Neural cell (in vitro differentiated cells): ENCODE measurements at regions not wholly inside any gene's neighbourhood (a gene's known extent, or its start where the extent isn't known, plus 50 kb on each side); places are given as distances from the start of the nearest gene placed in this dataset.

ENCODE experiments used
- H2AFZ ChIP-seq: fragments of 200-600, 300-800 bp; sonication (generic), shearing (Covaris generic); 2 replicates; pipeline ENCODE4 v1.6.0; 2014; ENCODE audit warnings: low read depth, mild to moderate bottlenecking, antibody characterized with exemption, low read length, moderate library complexity
- H3F3A ChIP-seq: fragments of 200-600 bp; shearing (Covaris generic); 2 replicates; pipeline ENCODE4 v1.6.1; 2016; ENCODE audit warnings: mild to moderate bottlenecking, moderate library complexity, mixed read lengths, antibody characterized with exemption, low read length; ENCODE audit not compliant: insufficient read depth, poor library complexity, severe bottlenecking
- H3K27ac ChIP-seq: fragments of 200-600, 300-800 bp; sonication (generic), shearing (Covaris generic); 2 replicates; pipeline ENCODE4 v1.5.1; 2014; ENCODE audit warnings: mild to moderate bottlenecking, low read length, moderate library complexity
- H3K27me3 ChIP-seq: fragments of 300-800, 200-600 bp; sonication (generic), shearing (Covaris generic); 2 replicates; pipeline ENCODE4 v1.6.0; 2014; ENCODE audit warnings: mild to moderate bottlenecking, low read depth, low read length, moderate library complexity; ENCODE audit not compliant: insufficient read depth
- H3K36me3 ChIP-seq: fragments of 300-800, 200-600 bp; sonication (generic), shearing (Covaris generic); 2 replicates; pipeline ENCODE4 v1.5.1; 2014; ENCODE audit warnings: mild to moderate bottlenecking, antibody characterized with exemption, low read length, moderate library complexity; ENCODE audit not compliant: insufficient read depth
- H3K4me2 ChIP-seq: fragments of 300-800, 200-600 bp; sonication (generic), shearing (Covaris generic); 2 replicates; pipeline ENCODE4 v1.6.0; 2014; ENCODE audit warnings: mild to moderate bottlenecking, low read length
- H3K4me3 ChIP-seq: fragments of 300-800, 200-600 bp; sonication (generic), shearing (Covaris generic); 2 replicates; pipeline ENCODE4 v1.5.1; 2014; ENCODE audit warnings: mild to moderate bottlenecking, low read length, moderate library complexity
- H3K79me2 ChIP-seq: fragments of 200-600 bp; shearing (Covaris generic); replicated peaks from 2 replicates; pipeline ENCODE4 v1.6.0; 2014; ENCODE audit warnings: mild to moderate bottlenecking, low read length, moderate library complexity; ENCODE audit not compliant: insufficient read depth
- H3K9ac ChIP-seq: fragments of 300-800, 200-600 bp; sonication (generic), shearing (Covaris generic); 2 replicates; pipeline ENCODE4 v1.6.1; 2016; ENCODE audit warnings: mild to moderate bottlenecking, low read length, mixed read lengths
- H3K9me2 ChIP-seq: fragments of 200-600 bp; shearing (Covaris generic); 2 replicates; pipeline ENCODE4 v1.6.1; 2016; ENCODE audit warnings: mild to moderate bottlenecking, low read length, mixed read lengths; ENCODE audit not compliant: insufficient read depth
- H3K9me3 ChIP-seq: fragments of 200-600, 300-800 bp; sonication (generic), shearing (Covaris generic); 2 replicates; pipeline ENCODE4 v1.6.1; 2016; ENCODE audit warnings: mild to moderate bottlenecking, mixed run types, low read length, moderate library complexity, mixed read lengths
- H4K20me1 ChIP-seq: fragments of 200-600 bp; shearing (Covaris generic); 2 replicates; pipeline ENCODE4 v1.6.1; 2016; ENCODE audit warnings: mild to moderate bottlenecking, mixed run types; ENCODE audit not compliant: insufficient read depth
- CTCF ChIP-seq: fragments of 450-650 bp; IDR thresholded peaks from 2 replicates; pipeline ENCODE4 v1.5.1; 2014; ENCODE audit warnings: antibody characterized with exemption, mild to moderate bottlenecking, moderate library complexity; ENCODE audit not compliant: poor library complexity, severe bottlenecking
- EP300 ChIP-seq: fragments of 450-650 bp; conservative IDR thresholded peaks from 2 replicates; pipeline ENCODE4 v1.6.1; 2014; ENCODE audit warnings: antibody characterized with exemption, mild to moderate bottlenecking, moderate library complexity; ENCODE audit not compliant: poor library complexity, severe bottlenecking
- EZH2 ChIP-seq: fragments of 200-600, 300-800 bp; shearing (Covaris generic), sonication (generic); IDR thresholded peaks from 2 replicates; pipeline ENCODE4 v1.6.1; 2014; ENCODE audit warnings: antibody characterized with exemption, low read length, borderline replicate concordance, mild to moderate bottlenecking; ENCODE audit not compliant: insufficient read depth, poor library complexity, severe bottlenecking
- MXI1 ChIP-seq: fragments of 450-650 bp; conservative IDR thresholded peaks from 2 replicates; pipeline ENCODE4 v1.6.1; 2014; ENCODE audit warnings: antibody characterized with exemption, mild to moderate bottlenecking; ENCODE audit not compliant: poor library complexity, severe bottlenecking
- POLR2AphosphoS5 ChIP-seq: IDR thresholded peaks from 2 replicates; pipeline ENCODE4 v1.6.1; 2012
- RAD21 ChIP-seq: fragments of 450-650 bp; conservative IDR thresholded peaks from 2 replicates; pipeline ENCODE4 v1.6.1; 2014; ENCODE audit warnings: antibody characterized with exemption, mild to moderate bottlenecking, moderate library complexity
- SMC3 ChIP-seq: fragments of 450-650 bp; conservative IDR thresholded peaks from 2 replicates; pipeline ENCODE4 v1.6.1; 2014; ENCODE audit warnings: antibody characterized with exemption, mild to moderate bottlenecking, moderate library complexity; ENCODE audit not compliant: poor library complexity
- TAF1 ChIP-seq: IDR thresholded peaks from 2 replicates; pipeline ENCODE4 v1.6.1; 2012; ENCODE audit warnings: low read depth
- TF ChIP-seq, protein P1 (sequence below): IDR thresholded peaks from 2 replicates; pipeline ENCODE4 v1.6.1; 2012; ENCODE audit warnings: borderline replicate concordance

DNA sequence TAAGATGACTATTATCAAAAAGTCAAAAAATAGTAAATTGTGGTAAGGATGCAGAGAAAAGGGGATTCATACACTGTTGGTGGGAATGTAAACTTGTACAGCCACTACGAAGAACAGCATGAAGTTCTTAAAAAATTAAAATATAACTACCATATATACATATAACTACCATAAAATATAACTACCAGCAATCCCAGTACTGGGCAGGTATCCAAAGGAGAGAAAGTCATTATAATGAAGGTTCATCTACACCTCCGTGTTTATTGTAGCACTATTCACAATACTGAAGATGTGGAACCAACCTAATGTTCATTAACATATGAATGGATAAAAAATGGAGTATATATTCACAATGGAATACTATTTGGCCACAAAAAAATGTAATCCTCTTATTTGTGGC lies 360.9 kb upstream of the CT83 start:
- no peaks in the 10 kb centered on the region for H3K9me2 ChIP-seq

DNA sequence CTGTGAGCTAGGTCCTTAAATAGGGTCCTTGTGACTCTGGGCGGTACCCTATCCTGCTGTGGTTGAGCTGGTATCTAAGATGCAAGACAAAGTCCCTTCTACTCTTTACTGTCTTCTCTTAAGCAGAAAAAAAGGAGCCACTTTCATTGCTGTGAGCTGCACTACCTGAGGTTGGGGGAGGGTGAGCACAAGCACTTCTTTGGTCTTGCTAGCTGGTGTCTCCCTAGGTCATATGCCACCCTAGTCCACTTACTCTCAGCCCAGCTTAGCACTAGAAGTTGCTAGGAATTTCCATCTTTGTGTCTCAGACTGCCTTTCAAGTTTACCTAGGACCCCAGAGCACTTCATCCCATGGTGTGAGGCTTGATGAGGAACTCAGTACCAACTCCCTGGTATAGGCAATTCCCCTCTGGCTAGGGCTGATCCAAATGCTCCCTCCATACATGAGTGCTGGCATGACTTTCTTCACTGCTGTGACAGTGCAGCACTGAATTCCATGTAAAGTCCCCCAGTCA lies 343.6 kb upstream of the CT83 start:
- no peaks in the 10 kb centered on the region for H3K9me3 ChIP-seq
- no peak overlapping the region for H3K9ac ChIP-seq
- H3K9me2 ChIP-seq, result no peaks in the 10 kb centered on the region
- H4K20me1 ChIP-seq, result no peaks in the 10 kb centered on the region
- H3K79me2 ChIP-seq, result no peaks in the 10 kb centered on the region
- H3K4me2 ChIP-seq, result no peak overlapping the region
- no peaks in the 10 kb centered on the region for H3K27me3 ChIP-seq
- H3F3A ChIP-seq, result no peaks in the 10 kb centered on the region
- H3K36me3 ChIP-seq, result no peaks in the 10 kb centered on the region
- no peak overlapping the region for H3K27ac ChIP-seq
- no peak overlapping the region for H2AFZ ChIP-seq
- TF ChIP-seq MXI1 (no peak), EZH2 (no peak), EP300 (no peak), SMC3 (no peak), TAF1 (no peak), POLR2AphosphoS5 (no peak)
- no peak overlapping the region for H3K4me3 ChIP-seq

More for the DNA sequence above, 360.9 kb upstream of the CT83 start:
- H3K27ac ChIP-seq, result no peak overlapping the region
- no peak overlapping the region for H3K4me3 ChIP-seq
- no peaks in the 10 kb centered on the region for H3F3A ChIP-seq
- H3K27me3 ChIP-seq, result no peaks in the 10 kb centered on the region
- no peak overlapping the region for H3K4me2 ChIP-seq
- H2AFZ ChIP-seq, result no peak overlapping the region
- no peaks in the 10 kb centered on the region for H3K9me3 ChIP-seq
- TF ChIP-seq CTCF, result no peak
- no peak for TF ChIP-seq MXI1
- TF ChIP-seq EP300, result no peak
- TF ChIP-seq, protein P1, sequence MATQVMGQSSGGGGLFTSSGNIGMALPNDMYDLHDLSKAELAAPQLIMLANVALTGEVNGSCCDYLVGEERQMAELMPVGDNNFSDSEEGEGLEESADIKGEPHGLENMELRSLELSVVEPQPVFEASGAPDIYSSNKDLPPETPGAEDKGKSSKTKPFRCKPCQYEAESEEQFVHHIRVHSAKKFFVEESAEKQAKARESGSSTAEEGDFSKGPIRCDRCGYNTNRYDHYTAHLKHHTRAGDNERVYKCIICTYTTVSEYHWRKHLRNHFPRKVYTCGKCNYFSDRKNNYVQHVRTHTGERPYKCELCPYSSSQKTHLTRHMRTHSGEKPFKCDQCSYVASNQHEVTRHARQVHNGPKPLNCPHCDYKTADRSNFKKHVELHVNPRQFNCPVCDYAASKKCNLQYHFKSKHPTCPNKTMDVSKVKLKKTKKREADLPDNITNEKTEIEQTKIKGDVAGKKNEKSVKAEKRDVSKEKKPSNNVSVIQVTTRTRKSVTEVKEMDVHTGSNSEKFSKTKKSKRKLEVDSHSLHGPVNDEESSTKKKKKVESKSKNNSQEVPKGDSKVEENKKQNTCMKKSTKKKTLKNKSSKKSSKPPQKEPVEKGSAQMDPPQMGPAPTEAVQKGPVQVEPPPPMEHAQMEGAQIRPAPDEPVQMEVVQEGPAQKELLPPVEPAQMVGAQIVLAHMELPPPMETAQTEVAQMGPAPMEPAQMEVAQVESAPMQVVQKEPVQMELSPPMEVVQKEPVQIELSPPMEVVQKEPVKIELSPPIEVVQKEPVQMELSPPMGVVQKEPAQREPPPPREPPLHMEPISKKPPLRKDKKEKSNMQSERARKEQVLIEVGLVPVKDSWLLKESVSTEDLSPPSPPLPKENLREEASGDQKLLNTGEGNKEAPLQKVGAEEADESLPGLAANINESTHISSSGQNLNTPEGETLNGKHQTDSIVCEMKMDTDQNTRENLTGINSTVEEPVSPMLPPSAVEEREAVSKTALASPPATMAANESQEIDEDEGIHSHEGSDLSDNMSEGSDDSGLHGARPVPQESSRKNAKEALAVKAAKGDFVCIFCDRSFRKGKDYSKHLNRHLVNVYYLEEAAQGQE, result no peak
- no peak for TF ChIP-seq TAF1
- TF ChIP-seq EZH2, result no peak
- no peak for TF ChIP-seq POLR2AphosphoS5
- no peaks in the 10 kb centered on the region for H3K36me3 ChIP-seq
- H4K20me1 ChIP-seq, result no peaks in the 10 kb centered on the region
- no peak overlapping the region for H3K9ac ChIP-seq
- no peaks in the 10 kb centered on the region for H3K79me2 ChIP-seq

GRCh38 chrX:116801943-116802342 lies 339.2 kb upstream of the CT83 start:
- no peak overlapping the region for H3K9ac ChIP-seq
- no peaks in the 10 kb centered on the region for H3K9me2 ChIP-seq
- no peak overlapping the region for H2AFZ ChIP-seq
- TF ChIP-seq MXI1 (no peak), SMC3 (no peak), EZH2 (no peak), EP300 (no peak), RAD21 (no peak), TAF1 (no peak), POLR2AphosphoS5 (no peak), CTCF (no peak)
- TF ChIP-seq, protein P1, result no peak
- no peaks in the 10 kb centered on the region for H3K79me2 ChIP-seq
- no peaks in the 10 kb centered on the region for H3K36me3 ChIP-seq
- H3K9me3 ChIP-seq, result no peaks in the 10 kb centered on the region
- no peak overlapping the region for H3K4me3 ChIP-seq
- no peak overlapping the region for H3K27ac ChIP-seq
- H3K27me3 ChIP-seq, result no peaks in the 10 kb centered on the region
- H4K20me1 ChIP-seq, result no peaks in the 10 kb centered on the region
- no peak overlapping the region for H3K4me2 ChIP-seq
- H3F3A ChIP-seq, result no peaks in the 10 kb centered on the region
